NCI-H1092 treated with DMSO at 0.1 percent for 48 hours (cell line): ENCODE measurements at regions not wholly inside any gene's neighbourhood (a gene's known extent, or its start where the extent isn't known, plus 50 kb on each side); places are given as distances from the start of the nearest gene placed in this dataset.

Source experiments
- DNase-seq: peaks from one replicate; lab custom pipeline; 2025; lab: John Stamatoyannopoulos, UW

DNA sequence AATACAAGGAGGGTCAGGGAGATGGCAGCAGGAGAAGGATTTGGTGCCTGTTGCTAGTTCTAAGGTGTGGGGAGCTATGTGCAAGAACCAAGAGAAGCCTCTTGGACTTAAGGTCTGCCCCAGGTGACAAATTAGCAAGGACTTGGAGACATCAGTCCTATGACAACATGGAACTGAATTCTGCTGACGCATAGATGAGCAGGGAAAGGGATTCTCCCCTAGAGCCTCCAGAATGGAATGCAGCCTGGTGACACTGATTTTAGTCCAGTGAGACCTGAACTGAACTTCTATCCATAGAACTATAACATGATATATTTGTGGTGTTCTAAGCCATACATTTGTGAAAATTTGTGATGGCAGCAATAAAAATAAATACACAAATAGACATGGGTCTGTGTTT lies 215.6 kb downstream of the ESM1 start:
- no peak for DNase-seq

DNA sequence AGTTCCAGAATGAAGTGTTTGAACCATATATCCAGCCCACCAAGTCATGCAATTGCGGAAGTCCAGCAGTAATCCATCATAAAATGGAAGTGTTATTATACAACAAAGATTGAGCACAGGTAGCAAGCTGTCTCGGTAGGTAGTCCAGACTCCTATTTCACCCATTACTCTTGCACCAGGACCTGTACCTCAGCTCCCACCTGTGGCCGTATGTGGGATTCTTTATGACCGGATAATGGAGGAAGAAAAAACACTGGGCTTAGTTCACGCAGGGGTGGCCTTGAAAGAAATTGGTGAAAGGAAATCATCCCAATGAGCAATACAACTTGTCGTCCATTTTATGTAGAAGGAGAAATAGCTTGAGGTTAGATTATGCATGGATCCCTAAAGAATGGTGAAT lies 216.3 kb downstream of the ESM1 start:
- no peak for DNase-seq

DNA sequence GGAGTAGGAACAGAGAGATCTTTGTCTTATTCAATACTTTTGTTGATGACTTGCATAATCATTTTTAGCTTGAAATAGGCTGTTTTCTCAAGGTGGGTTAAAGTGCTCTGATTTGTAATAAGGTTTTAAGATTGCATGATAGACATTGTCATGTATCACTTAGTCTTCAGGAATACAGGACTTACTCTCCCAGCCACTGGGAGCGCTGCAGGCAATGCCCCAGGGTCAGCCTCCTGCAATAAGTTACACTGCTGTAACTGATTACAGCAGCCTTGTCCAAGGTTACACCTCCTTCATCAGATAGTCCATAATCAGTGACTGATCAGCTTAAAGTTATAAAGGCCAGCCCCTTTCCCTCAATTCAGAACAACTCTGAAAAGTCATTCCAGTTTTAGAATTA lies 218.6 kb downstream of the ESM1 start:
- DNase-seq: no peak

DNA sequence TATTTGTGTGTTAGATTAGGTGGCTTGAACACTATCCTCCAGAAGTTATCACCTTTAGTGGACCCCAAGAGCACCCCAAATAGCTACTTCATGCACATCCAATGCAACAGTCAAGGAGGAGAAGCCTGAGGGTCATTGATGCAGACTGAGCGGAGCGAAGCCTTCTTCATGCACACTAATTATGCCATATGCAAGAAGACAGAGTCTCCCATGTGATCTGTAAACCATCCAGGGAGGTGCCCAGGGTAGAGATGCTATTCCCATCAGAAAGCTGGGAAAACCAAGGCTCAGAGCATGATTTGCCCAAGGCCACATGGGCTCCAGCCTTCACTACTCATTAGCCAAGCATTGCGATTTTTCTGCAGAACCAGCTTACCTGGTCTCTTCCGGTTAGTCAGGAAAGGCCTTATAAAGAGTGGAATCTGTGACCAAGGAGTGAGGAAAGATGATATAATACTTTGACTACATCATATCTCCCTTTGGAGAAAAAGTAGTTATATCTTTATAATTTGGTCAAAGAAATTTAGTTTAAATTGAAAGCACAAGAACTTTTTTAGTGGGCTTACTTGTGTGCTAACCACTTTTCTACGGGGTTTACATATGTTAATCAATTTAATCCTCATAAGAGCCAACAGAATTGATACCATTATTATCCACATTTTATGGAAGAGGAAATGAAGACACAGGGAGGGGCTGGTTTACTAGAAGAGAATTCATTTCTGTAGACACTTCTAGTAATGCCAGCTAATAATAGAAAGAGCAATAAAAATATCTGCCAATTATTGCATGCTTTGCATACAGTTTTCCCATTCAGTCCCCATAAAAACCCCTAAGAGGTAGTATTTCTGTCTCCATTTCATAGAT lies 220.0 kb downstream of the ESM1 start:
- no peak for DNase-seq

DNA sequence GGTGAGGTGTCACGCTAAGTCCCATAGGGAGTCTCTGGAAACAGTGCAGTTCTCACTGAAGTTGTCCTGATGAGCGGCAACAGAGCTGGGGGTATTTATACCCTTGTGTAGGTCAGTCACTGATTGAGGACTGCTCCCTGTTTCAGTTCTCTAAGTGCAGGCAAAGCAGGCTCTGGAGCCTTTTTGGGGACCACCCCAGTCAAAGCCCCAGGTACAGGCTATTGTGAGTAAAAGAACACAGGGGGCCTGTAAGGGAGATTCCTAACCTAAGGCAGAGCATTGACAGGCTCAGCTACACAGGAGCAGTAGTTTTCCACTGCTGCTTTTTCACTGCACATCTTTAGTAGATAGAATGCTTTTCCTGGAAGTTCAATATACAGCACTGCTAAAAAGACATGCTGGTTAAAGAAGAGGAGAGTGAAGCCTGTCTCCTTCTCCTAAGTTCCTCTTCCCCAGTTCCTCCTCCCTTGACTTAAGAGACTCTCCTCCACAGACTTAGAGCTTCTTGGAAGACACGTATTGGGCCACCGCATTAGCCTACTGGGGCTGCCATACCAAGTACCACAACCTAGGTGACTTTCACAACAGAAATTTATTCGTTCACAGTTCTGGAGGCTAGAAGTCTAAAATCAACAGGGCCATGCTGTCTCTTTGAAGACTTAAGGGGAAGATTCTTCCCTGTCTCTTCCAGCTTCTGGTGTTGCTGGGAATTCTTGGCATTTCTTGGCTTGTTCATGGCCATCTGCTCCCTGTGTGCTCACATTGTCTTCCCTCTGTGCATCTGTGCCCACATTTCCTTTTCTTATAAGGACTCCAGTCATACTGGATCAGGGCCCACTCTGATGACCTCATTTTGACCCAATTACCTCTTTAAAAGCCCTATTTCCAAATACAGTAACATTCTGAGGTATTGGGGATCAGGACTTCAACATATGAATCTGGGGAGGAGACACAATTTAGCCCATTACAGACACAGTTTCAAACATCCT lies 221.0 kb downstream of the ESM1 start:
- DNase-seq: no peak

GRCh38 chr5:54761213-54761701 lies 224.1 kb downstream of the ESM1 start:
- no peak for DNase-seq

DNA sequence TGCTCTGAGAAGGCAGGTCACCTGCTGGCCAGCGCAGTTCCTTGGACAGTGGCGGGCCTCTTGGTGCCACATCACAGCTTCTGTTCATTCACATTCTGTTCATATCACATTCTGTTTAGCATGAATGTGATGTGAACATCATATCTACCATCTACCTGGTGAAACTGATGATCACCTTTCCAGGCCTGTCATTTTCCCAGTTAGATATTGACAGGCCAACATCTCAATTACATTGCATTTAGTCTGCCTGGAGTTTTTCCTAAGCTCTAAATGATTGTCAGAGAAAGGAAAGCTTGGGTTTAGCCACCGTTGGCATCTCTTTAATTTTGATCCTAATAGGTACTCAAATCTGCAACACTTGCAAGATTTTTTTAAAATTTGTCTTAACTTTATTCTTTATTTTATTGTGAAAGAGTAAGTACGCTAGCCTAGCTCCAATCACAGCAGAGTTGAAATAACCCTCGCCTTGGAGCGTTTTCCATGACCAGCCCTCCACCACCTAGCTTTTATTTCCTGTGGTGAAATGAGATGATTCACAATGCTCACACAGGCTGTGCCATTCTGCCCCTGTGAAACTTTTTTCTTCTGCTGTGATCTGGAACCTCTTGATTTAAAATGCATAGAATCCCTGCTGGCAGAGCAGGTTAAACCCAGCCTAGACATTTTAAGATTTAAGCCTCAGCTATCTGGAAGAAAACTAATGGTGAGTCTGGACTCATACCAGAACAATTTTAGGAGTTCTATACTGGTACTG lies 225.0 kb downstream of the ESM1 start:
- no peak for DNase-seq

GRCh38 chr5:54758038-54758437 lies 227.4 kb downstream of the ESM1 start:
- no peak for DNase-seq

- DNase-seq: no peak
These were observed 227.9 kb downstream of the ESM1 start for GRCh38 chr5:54757541-54757940.

DNA sequence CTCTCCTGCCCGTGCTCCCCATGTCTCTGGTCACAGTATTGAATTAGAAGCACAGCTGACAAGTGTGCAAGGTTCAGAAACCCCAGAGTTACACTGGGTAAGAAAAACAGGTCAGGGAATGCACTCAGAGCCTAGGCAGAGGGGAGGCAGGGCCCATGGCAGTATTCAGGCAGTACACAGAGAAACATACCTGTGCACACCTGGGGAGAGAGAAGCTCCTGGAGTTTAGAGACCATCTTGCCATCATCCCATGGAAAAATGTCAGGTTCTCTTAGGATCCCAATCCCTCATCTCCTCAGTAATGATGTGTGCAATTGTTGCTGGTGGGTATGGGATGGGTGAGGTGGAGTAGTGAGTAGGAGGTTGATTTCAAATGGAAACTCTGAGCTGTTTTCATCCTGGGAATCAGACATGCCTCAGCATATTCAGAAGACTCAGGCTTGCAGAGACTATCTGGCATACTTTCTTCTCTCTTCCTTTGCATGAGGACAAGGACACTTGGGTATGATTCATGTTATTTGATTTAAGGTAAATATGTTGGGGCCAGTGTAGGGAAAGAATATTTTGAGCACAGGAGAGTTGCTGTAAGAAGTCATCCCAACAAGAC lies 228.5 kb downstream of the ESM1 start:
- no peak for DNase-seq

- DNase-seq: no peak
These were observed 229.1 kb downstream of the ESM1 start for GRCh38 chr5:54756301-54756700.

DNA sequence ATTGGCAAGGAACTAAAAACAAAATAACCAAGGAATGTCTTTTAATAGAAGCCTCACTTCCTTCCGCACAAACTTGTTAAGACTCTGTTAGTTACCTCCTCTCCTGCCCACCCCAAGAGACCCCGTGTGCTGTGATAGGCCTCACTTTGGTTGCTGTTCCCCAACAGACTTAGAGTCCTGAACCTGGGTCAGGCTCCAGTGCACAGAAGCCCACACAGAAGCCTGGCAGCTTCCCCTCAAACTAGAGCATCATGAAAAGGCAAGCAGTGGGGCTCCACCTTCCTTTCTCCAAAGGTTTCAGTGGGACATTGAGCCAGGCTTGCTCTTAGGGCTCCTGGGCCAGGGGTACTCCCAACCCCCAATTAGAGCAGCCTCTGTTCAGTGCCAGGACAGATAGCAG lies 230.5 kb downstream of the ESM1 start:
- DNase-seq: no peak

DNA sequence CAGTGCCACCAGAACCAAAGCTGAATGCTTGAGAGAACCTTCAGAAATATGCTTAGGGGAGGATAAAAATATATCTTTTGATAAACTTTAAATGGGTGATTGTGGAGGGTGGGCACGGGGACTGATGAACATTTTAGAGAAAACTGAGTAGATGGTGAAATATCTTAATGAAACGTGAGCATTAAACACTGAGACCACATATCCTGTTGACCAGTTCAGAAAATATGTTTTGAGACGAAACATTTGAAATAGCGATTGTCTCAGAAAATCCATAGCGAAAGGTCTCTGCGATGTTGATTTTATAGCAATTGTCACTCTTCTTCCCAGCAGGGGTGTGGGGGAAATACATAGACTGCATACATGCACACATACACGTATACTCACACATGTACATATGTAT lies 231.0 kb downstream of the ESM1 start:
- DNase-seq: no peak

DNA sequence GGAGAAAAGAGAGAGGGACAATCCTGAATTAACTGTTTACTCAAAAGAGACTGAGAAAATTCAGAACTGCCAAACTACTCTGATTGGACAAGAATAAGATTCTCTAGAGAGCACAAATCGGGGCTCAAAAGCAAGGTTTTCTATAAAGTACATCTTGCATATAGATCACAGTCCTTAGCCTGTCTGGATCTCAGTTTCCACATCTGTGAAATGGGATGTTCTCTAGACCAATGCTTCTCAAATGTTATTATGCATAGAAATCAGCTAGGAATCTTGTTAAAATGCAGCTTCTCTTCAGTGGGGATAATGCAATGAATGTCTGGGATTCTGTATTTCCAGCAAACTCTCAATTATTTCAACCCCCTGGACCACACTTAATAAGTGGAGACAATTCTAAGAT lies 231.6 kb downstream of the ESM1 start:
- DNase-seq: no peak

- DNase-seq: no peak
These were observed 232.4 kb downstream of the ESM1 start for GRCh38 chr5:54753034-54753433.

DNA sequence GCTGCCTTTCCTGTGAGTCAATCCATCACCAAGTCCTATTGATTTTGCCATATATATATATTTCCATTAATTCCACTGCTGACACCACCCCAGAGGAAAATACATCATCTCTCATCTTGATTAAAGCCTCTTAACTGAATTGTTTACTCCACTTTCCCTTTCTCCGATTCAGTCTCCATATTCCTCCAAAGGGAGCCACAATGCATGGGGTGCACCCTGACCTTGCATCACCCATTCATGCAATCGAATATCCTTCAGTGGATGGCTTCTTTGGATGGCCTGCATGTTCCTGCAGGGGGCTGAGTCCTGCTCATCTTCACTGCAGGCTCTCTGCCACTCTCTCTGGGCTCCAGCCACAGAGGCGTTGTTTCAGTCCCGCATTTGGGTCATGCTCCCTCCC lies 231.0 kb downstream of the SNX18 start:
- DNase-seq: no peak

GRCh38 chr5:54746777-54747398 lies 229.3 kb downstream of the SNX18 start:
- no peak for DNase-seq

GRCh38 chr5:54746346-54746745 lies 228.8 kb downstream of the SNX18 start:
- no peak for DNase-seq

GRCh38 chr5:54745599-54745998 lies 228.0 kb downstream of the SNX18 start:
- no peak for DNase-seq

DNA sequence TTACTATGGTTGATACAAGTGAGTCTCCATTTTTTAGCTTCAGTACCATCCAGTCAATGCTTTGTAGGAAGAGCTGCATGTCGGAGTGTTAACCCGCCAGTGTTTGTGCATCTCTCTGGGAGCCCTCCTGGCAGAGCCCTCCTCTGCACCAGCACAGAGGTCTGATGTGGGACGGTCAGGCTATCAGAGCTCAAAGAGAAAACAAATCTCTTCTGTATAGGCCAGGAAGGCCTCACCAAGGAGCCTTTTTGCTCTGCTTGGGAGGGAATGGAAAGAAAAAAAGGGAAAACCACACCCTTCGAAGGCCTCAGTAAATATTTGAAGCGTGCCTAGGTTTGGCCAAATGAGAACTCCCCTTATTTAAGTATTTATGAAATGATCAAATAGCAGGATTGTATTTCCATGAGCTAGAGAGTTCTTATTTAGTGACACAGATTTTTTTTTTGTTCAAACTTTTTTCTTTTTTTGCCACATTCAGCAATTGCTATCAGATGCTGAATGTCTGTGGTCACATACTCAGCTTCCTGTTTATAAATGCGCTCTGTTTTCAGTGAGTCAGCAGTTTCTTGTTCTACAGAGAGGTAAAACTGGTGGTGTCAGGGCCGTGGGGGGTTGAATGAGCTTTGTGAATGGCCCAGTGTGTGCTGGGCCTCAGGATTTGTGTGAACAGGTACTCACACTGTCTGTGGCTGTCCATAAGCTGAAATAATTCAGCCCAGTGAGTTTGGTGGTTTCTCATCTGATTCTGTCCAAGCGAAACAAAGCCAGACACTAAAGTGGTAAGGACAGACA lies 226.6 kb downstream of the SNX18 start:
- no peak for DNase-seq
